Adrenal gland (tissue), 9 donors: ENCODE measurements at regions not wholly inside any gene's neighbourhood (a gene's known extent, or its start where the extent isn't known, plus 50 kb on each side); places are given as distances from the start of the nearest gene placed in this dataset.

ENCODE experiments used
- DNase-seq, 7 donors: peaks; one replicate each; pipeline ENCODE4 v3.0.0-alpha.2; 2019 to 2020
- H3K27ac ChIP-seq, 5 donors: fragments of 200-600 bp; sonication (generic) in 4 of 5; 1 replicate in 3 of 5; 2 replicates in 2 of 5; pipeline versions ENCODE4 v1.5.1 to v1.8.0; 2016 to 2020; ENCODE audit warnings: mild to moderate bottlenecking in 1 of 5
- H3K27me3 ChIP-seq: fragments of 200-600 bp; 2 replicates; pipeline ENCODE4 v1.8.0; 2021
- H3K36me3 ChIP-seq, 2 donors: fragments of 200-600 bp; replicated peaks in 1 of 2; 1 replicate in 1 of 2; 2 replicates in 1 of 2; pipeline versions ENCODE4 v1.5.1 to v1.8.0; 2018 to 2022
- H3K4me1 ChIP-seq, 2 donors: fragments of 200-600 bp; replicated peaks in 1 of 2; 1 replicate in 1 of 2; 2 replicates in 1 of 2; pipeline versions ENCODE4 v1.5.1 to v1.8.0; 2018 to 2021
- H3K4me3 ChIP-seq, 4 donors: fragments of 200-600 bp; sonication (generic) in 3 of 4; one replicate each; pipeline ENCODE4 v1.5.1; 2016 to 2018
- H3K9me3 ChIP-seq, 3 donors: fragments of 200-600 bp; sonication (generic) in 1 of 3; replicated peaks in 1 of 3; 1 replicate in 2 of 3; 2 replicates in 1 of 3; pipeline versions ENCODE4 v1.5.1 to v1.8.0; 2016 to 2021
- POLR2A ChIP-seq, 2 donors: fragments of 450-650 bp; IDR thresholded peaks; one replicate each; pipeline ENCODE4 v1.6.1; 2017; ENCODE audit warnings: antibody characterized with exemption in 2 of 2, mild to moderate bottlenecking in 2 of 2, moderate library complexity in 1 of 2
- WGBS, 4 donors: extraction: QIAGEN DNeasy Blood & Tissue Kit in 2 of 4; methylation state at CpG; one replicate each; pipeline versions ENCODE4 v1.1.5 to v1.1.7; 2013 to 2017; 5-methylcytosine and 5-hydroxymethylcytosine counted together
- intact Hi-C, 2 donors: fragments of 100-400 bp; cut with DNase I; formaldehyde crosslinking; loops; one replicate each; pipeline versions ENCODE4 v1.14.1 to v1.15.0; 2022 to 2023
- TF ChIP-seq, protein P1 (sequence below), 6 experiments: fragments of 450-650 bp in 4 of 6; fragments of 200-600 bp in 2 of 6; sonication (generic) in 1 of 6; IDR thresholded peaks; 1 replicate in 5 of 6; 2 replicates in 1 of 6; pipeline versions ENCODE4 v1.5.1 to v1.8.0; 2016 to 2021; ENCODE audit warnings: antibody characterized with exemption in 6 of 6, mild to moderate bottlenecking in 2 of 6, moderate library complexity in 1 of 6
- donor health status: healthy with polysubstance abuse.
- donor health status: Bipolar disorder and iron deficiency.
- donor health status: DM: yes; HTN: yes; CAD: no.
- donor health status: DM: no; HTN: no; CAD: no.
- donor health status: DM: no; HTN: no; CAD: no.

DNA sequence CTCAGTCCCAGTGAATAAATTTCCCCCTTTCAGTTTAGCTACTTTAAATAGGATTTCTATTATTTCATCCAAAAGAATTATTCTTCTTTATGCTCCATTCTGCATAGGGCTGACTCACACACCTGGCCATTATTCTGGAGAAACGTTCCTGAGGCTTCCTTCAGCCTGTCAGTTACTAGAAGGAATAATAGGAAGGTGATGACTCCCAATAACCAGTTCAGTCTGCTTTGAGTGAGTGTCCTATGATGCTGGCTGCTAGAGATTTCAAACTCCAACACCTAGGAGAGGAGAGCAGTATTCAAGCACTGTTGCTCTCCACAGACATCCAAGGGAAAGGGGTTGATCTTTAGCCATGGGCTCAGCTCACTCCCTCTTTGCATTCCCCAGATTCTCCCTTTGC lies 117.8 kb downstream of the KCTD12 start:
- intact Hi-C loops: no loop called here
- no peak for TF ChIP-seq POLR2A (IDR thresholded peaks at IDR 0.05)
- TF ChIP-seq, protein P1, sequence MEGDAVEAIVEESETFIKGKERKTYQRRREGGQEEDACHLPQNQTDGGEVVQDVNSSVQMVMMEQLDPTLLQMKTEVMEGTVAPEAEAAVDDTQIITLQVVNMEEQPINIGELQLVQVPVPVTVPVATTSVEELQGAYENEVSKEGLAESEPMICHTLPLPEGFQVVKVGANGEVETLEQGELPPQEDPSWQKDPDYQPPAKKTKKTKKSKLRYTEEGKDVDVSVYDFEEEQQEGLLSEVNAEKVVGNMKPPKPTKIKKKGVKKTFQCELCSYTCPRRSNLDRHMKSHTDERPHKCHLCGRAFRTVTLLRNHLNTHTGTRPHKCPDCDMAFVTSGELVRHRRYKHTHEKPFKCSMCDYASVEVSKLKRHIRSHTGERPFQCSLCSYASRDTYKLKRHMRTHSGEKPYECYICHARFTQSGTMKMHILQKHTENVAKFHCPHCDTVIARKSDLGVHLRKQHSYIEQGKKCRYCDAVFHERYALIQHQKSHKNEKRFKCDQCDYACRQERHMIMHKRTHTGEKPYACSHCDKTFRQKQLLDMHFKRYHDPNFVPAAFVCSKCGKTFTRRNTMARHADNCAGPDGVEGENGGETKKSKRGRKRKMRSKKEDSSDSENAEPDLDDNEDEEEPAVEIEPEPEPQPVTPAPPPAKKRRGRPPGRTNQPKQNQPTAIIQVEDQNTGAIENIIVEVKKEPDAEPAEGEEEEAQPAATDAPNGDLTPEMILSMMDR (IDR thresholded peaks at IDR 0.05): no peak
- no peaks in the 10 kb centered on the region for H3K9me3 ChIP-seq
- H3K4me3 ChIP-seq: no peak overlapping the region
- no peak for DNase-seq
- no peaks in the 10 kb centered on the region for H3K36me3 ChIP-seq
- H3K27ac ChIP-seq: no peak overlapping the region
- WGBS, 4 donors: 54 to 87% (median 61%) methylated on average over 1 of the region's 1 CpG
- no peaks in the 10 kb centered on the region for H3K27me3 ChIP-seq
- no peaks in the 10 kb centered on the region for H3K4me1 ChIP-seq

DNA sequence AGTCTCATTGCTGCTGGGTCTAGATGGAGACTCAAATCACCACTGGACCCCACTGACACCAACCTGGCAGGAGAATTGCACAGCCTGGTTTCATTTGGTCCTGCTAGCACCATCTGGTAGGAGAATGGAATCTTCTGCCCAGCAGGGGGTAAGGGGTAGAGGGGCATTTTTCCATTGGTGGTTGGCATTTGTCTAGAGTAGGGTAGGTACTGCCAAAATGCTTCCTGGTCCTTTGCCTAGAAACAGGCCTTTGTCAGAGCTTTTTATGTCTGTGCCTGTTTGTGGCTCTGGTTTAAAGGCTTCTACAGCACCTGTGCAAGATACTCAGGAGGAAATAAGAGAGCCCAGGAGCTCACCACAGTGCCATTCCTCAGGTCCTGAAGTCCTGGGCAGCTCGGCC lies 121.3 kb downstream of the KCTD12 start:
- no peaks in the 10 kb centered on the region for H3K4me1 ChIP-seq
- no peaks in the 10 kb centered on the region for H3K36me3 ChIP-seq
- no peak for DNase-seq
- H3K27me3 ChIP-seq: no peaks in the 10 kb centered on the region
- intact Hi-C loops: no loop called here
- H3K27ac ChIP-seq: peak overlapping the region in 1 of 5 donors; percentile 64
- no peak overlapping the region for H3K4me3 ChIP-seq
- no peak for TF ChIP-seq POLR2A (IDR thresholded peaks at IDR 0.05)
- TF ChIP-seq, protein P1 (IDR thresholded peaks at IDR 0.05): no peak
- no peaks in the 10 kb centered on the region for H3K9me3 ChIP-seq
- 92 to 100% (median 93%) methylated on average over 1 of the region's 1 CpG for WGBS, 4 donors

DNA sequence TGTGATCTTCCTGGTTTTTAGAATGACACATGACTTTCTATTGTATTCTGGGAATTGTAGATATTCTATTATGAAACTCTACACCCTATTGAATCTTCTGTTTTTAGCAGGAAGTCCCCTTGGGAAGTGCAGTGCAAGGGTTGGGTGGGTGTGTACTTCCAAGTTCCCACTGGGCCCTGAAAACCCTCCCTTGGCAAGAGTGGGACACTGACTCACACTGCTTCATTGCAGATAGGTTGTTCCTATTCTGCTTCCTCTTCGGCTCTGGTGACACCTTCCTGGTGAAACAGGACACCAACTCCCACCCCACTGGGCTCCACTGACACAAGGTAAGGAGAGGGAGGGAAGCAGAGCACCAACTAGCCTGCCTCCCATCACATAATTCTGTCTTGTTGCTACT lies 121.8 kb downstream of the KCTD12 start:
- peak; percentile 16 to 75 (median 50) for DNase-seq
- intact Hi-C loops: no loop called here
- H3K27ac ChIP-seq: peak overlapping the region in 1 of 5 donors; percentile 64
- H3K27me3 ChIP-seq: no peaks in the 10 kb centered on the region
- 27 to 54% (median 34%) methylated on average over 1 of the region's 1 CpG for WGBS, 4 donors
- no peaks in the 10 kb centered on the region for H3K9me3 ChIP-seq
- H3K36me3 ChIP-seq: no peaks in the 10 kb centered on the region
- H3K4me1 ChIP-seq: no peaks in the 10 kb centered on the region
- TF ChIP-seq, protein P1 (IDR thresholded peaks at IDR 0.05): no peak
- TF ChIP-seq POLR2A (IDR thresholded peaks at IDR 0.05): no peak
- H3K4me3 ChIP-seq: no peak overlapping the region

DNA sequence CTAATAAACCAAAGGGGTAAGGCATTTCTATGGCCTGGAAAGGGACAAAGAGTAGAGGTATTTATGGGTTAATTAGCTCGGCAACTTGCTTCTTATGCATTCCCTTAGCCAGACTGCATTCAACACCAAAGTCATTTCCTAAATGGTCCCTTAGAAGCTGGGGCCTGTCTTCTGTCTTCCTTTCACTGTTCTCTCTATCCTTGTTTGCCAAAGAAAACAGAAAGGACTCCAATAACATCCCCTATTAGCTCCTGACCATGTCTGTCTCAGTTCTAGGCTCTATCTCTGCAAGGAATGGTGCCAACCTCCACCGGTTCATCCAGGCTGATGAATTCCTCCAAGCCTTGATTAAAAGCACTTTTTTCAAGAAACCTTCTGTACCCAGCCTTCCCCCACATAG lies 123.5 kb downstream of the KCTD12 start:
- Histone ChIP-seq H3K9me3 (no peaks in the 10 kb centered on the region), H3K27me3 (no peaks in the 10 kb centered on the region), H3K36me3 (no peaks in the 10 kb centered on the region), H3K4me3 (no peak overlapping the region), H3K27ac (no peak overlapping the region), H3K4me1 (peaks cover 0 to 10% of the 10 kb centered on the region in 2 donors)
- intact Hi-C loops: no loop called here
- TF ChIP-seq POLR2A (IDR thresholded peaks at IDR 0.05): no peak
- TF ChIP-seq, protein P1 (IDR thresholded peaks at IDR 0.05): no peak
- DNase-seq: no peak
- 55 to 71% (median 64%) methylated on average over 2 of the region's 2 CpGs for WGBS, 4 donors
